HL-60 (cell line): ENCODE measurements at regions not wholly inside any gene's neighbourhood (a gene's known extent, or its start where the extent isn't known, plus 50 kb on each side); places are given as distances from the start of the nearest gene placed in this dataset.

Experiments used
- POLR2AphosphoS5 ChIP-seq: IDR thresholded peaks from 2 replicates; pipeline ENCODE4 v1.6.1; 2012; ENCODE audit warnings: low read depth
- SPI1 ChIP-seq: IDR thresholded peaks from 2 replicates; pipeline ENCODE4 v1.6.1; 2012; ENCODE audit warnings: low read depth, mild to moderate bottlenecking, borderline replicate concordance
- TF ChIP-seq, protein P1 (sequence below): IDR thresholded peaks from one replicate; pipeline ENCODE4 v1.5.1; 2011; ENCODE audit warnings: low read length, control low read depth, inconsistent platforms; ENCODE audit not compliant: insufficient read depth
- TF ChIP-seq, protein P2 (sequence below): IDR thresholded peaks from 2 replicates; pipeline ENCODE4 v1.6.1; 2012; ENCODE audit warnings: low read depth; ENCODE audit not compliant: insufficient replicate concordance

DNA sequence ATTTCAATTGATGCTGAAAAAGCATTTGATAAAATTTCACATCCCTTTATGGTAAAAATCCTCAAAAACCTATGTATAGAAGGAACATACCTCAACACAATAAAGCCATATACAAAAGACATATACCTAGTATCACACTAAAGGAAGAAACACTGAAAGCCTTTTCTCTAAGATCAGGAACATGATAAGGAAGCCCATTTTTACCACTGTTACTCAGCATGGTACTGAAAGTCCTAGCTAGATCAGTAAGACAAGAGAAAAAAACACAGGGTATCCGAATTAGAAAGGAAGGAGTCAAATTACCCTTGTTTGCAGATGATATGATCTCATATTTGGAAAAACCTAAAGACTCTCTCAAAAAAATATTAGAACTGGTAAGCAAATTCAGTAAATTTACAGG lies 350.2 kb upstream of the PDE4D start:
- TF ChIP-seq SPI1 = no peak
- TF ChIP-seq, protein P1, sequence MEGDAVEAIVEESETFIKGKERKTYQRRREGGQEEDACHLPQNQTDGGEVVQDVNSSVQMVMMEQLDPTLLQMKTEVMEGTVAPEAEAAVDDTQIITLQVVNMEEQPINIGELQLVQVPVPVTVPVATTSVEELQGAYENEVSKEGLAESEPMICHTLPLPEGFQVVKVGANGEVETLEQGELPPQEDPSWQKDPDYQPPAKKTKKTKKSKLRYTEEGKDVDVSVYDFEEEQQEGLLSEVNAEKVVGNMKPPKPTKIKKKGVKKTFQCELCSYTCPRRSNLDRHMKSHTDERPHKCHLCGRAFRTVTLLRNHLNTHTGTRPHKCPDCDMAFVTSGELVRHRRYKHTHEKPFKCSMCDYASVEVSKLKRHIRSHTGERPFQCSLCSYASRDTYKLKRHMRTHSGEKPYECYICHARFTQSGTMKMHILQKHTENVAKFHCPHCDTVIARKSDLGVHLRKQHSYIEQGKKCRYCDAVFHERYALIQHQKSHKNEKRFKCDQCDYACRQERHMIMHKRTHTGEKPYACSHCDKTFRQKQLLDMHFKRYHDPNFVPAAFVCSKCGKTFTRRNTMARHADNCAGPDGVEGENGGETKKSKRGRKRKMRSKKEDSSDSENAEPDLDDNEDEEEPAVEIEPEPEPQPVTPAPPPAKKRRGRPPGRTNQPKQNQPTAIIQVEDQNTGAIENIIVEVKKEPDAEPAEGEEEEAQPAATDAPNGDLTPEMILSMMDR = no peak
- TF ChIP-seq, protein P2, sequence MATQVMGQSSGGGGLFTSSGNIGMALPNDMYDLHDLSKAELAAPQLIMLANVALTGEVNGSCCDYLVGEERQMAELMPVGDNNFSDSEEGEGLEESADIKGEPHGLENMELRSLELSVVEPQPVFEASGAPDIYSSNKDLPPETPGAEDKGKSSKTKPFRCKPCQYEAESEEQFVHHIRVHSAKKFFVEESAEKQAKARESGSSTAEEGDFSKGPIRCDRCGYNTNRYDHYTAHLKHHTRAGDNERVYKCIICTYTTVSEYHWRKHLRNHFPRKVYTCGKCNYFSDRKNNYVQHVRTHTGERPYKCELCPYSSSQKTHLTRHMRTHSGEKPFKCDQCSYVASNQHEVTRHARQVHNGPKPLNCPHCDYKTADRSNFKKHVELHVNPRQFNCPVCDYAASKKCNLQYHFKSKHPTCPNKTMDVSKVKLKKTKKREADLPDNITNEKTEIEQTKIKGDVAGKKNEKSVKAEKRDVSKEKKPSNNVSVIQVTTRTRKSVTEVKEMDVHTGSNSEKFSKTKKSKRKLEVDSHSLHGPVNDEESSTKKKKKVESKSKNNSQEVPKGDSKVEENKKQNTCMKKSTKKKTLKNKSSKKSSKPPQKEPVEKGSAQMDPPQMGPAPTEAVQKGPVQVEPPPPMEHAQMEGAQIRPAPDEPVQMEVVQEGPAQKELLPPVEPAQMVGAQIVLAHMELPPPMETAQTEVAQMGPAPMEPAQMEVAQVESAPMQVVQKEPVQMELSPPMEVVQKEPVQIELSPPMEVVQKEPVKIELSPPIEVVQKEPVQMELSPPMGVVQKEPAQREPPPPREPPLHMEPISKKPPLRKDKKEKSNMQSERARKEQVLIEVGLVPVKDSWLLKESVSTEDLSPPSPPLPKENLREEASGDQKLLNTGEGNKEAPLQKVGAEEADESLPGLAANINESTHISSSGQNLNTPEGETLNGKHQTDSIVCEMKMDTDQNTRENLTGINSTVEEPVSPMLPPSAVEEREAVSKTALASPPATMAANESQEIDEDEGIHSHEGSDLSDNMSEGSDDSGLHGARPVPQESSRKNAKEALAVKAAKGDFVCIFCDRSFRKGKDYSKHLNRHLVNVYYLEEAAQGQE = no peak
- no peak for TF ChIP-seq POLR2AphosphoS5
